BJ (cell line): ENCODE measurements at regions not wholly inside any gene's neighbourhood (a gene's known extent, or its start where the extent isn't known, plus 50 kb on each side); places are given as distances from the start of the nearest gene placed in this dataset.
"Not testable (repeated sequence)": the region's sequence is repeated elsewhere in the genome, so short reads cannot be mapped to it uniquely, and the experiment has no call there.

Experiments
- CTCF ChIA-PET: fragments of 350-600 bp; formaldehyde crosslinking; extraction: SDS; loops from one replicate; lab custom pipeline; 2021; ENCODE audit warnings: antibody characterized with exemption, inconsistent platforms; lab: Yijun Ruan, JAX
- POLR2A ChIA-PET: fragments of 300-600 bp; sonication (Branson Sonifier 250); formaldehyde crosslinking; extraction: SDS; loops from one replicate; lab custom pipeline; 2021; ENCODE audit warnings: antibody characterized with exemption; lab: Charles Lee
- DNase-seq: peaks from one replicate; pipeline ENCODE4 v3.0.0-alpha.2; 2011; ENCODE audit warnings: low read depth
- H3K27me3 ChIP-seq: 2 replicates; pipeline ENCODE4 v1.6.0; 2011; ENCODE audit warnings: low read length; ENCODE audit not compliant: control insufficient read depth, insufficient read depth
- H3K36me3 ChIP-seq: 2 replicates; pipeline ENCODE4 v1.5.1; 2011; ENCODE audit warnings: low read length; ENCODE audit not compliant: control insufficient read depth, insufficient read depth
- H3K4me3 ChIP-seq: 2 replicates; pipeline ENCODE4 v1.5.1; 2011; ENCODE audit warnings: low read depth, mild to moderate bottlenecking, control low read depth, low read length
- CTCF ChIP-seq: IDR thresholded peaks from 2 replicates; pipeline ENCODE4 v1.5.1; 2011; ENCODE audit warnings: low read depth, mild to moderate bottlenecking, control low read depth, inconsistent platforms, low read length, moderate library complexity; ENCODE audit not compliant: insufficient read depth

- CTCF ChIA-PET, DNase-seq, POLR2A ChIA-PET: not testable (repeated sequence)
These were observed 113.4 kb upstream of the ALDH3B2 start for GRCh38 chr11:67787681-67788340.

GRCh38 chr11:67781967-67782366 lies 107.5 kb upstream of the ALDH3B2 start:
- H3K27me3 ChIP-seq, H3K4me3 ChIP-seq, H3K36me3 ChIP-seq, POLR2A ChIA-PET, DNase-seq, CTCF ChIA-PET: not testable (repeated sequence)

More at GRCh38 chr11:67787681-67788340, 113.4 kb upstream of the ALDH3B2 start:
- not testable (repeated sequence) for H3K36me3 ChIP-seq, H3K27me3 ChIP-seq, H3K4me3 ChIP-seq

- H3K4me3 ChIP-seq, POLR2A ChIA-PET, DNase-seq, CTCF ChIA-PET, H3K27me3 ChIP-seq, H3K36me3 ChIP-seq: not testable (repeated sequence)
These were observed 107.1 kb upstream of the ALDH3B2 start for GRCh38 chr11:67781506-67781905.

- Histone ChIP-seq H3K4me3 (no peak overlapping the region), H3K27me3 (peaks cover 3% of the 10 kb centered on the region), H3K36me3 (no peaks in the 10 kb centered on the region)
- ChIA-PET POLR2A (no interaction called here), CTCF (no interaction called here)
- no peak for TF ChIP-seq CTCF
- no peak for DNase-seq
These were observed 105.6 kb upstream of the ALDH3B2 start for GRCh38 chr11:67780056-67780455.

GRCh38 chr11:67779189-67779875 lies 104.9 kb upstream of the ALDH3B2 start:
- CTCF ChIA-PET, H3K27me3 ChIP-seq, POLR2A ChIA-PET, DNase-seq, H3K4me3 ChIP-seq, H3K36me3 ChIP-seq: not testable (repeated sequence)

- no peak overlapping the region for H3K4me3 ChIP-seq
- no peak for TF ChIP-seq CTCF
- no peaks in the 10 kb centered on the region for H3K36me3 ChIP-seq
- ChIA-PET CTCF (no interaction called here), POLR2A (no interaction called here)
- peaks cover 3% of the 10 kb centered on the region for H3K27me3 ChIP-seq
- no peak for DNase-seq
These were observed 102.6 kb upstream of the ALDH3B2 start for GRCh38 chr11:67776852-67777520.

- DNase-seq, H3K4me3 ChIP-seq, CTCF ChIA-PET, POLR2A ChIA-PET, H3K36me3 ChIP-seq, H3K27me3 ChIP-seq: not testable (repeated sequence)
These were observed 99.8 kb upstream of the ALDH3B2 start for GRCh38 chr11:67774175-67774574.

- H3K27me3 ChIP-seq, POLR2A ChIA-PET, H3K4me3 ChIP-seq, DNase-seq, H3K36me3 ChIP-seq, CTCF ChIA-PET: not testable (repeated sequence)
These were observed 93.7 kb upstream of the ALDH3B2 start for GRCh38 chr11:67768001-67768730.

GRCh38 chr11:67761211-67761610 lies 86.8 kb upstream of the ALDH3B2 start:
- CTCF ChIA-PET, H3K27me3 ChIP-seq, POLR2A ChIA-PET, H3K36me3 ChIP-seq, H3K4me3 ChIP-seq, DNase-seq: not testable (repeated sequence)

- H3K4me3 ChIP-seq, CTCF ChIA-PET, DNase-seq, H3K36me3 ChIP-seq, H3K27me3 ChIP-seq, POLR2A ChIA-PET: not testable (repeated sequence)
These were observed 84.9 kb upstream of the ALDH3B2 start for GRCh38 chr11:67759321-67759720.
